Prostate gland (tissue), 2 donors: ENCODE measurements at regions not wholly inside any gene's neighbourhood (a gene's known extent, or its start where the extent isn't known, plus 50 kb on each side); places are given as distances from the start of the nearest gene placed in this dataset.

ENCODE experiments used
- DNase-seq: peaks from one replicate; pipeline ENCODE4 v3.0.0-alpha.2; 2019; ENCODE audit warnings: low spot score
- H3K27ac ChIP-seq, 2 donors: fragments of 200-600 bp; sonication (generic); 2 replicates each; pipeline ENCODE4 v1.5.1; 2017 to 2019
- H3K27me3 ChIP-seq: fragments of 200-600 bp; sonication (generic); replicated peaks from 2 replicates; pipeline ENCODE4 v1.5.1; 2019; ENCODE audit not compliant: insufficient read depth
- H3K36me3 ChIP-seq, 2 donors: fragments of 200-600 bp; sonication (generic); 1 replicate in 1 of 2; 2 replicates in 1 of 2; pipeline versions ENCODE4 v1.5.1 to v1.8.1; 2017 to 2019
- H3K4me1 ChIP-seq: fragments of 200-600 bp; sonication (generic); replicated peaks from 2 replicates; pipeline ENCODE4 v1.5.1; 2019
- H3K4me3 ChIP-seq, 2 donors: fragments of 200-600 bp; sonication (generic); 2 replicates each; pipeline ENCODE4 v1.5.1; 2017 to 2019
- H3K9me3 ChIP-seq: fragments of 200-600 bp; sonication (generic); 2 replicates; pipeline ENCODE4 v1.5.1; 2017
- CTCF ChIP-seq, 4 experiments: fragments of 200-600 bp in 2 of 4; fragments of 450-650 bp in 2 of 4; sonication (generic) in 2 of 4; IDR thresholded peaks; 1 replicate in 3 of 4; 2 replicates in 1 of 4; pipeline ENCODE4 v1.5.1; 2016 to 2019; ENCODE audit warnings: antibody characterized with exemption in 4 of 4, mild to moderate bottlenecking in 2 of 4, moderate library complexity in 2 of 4
- POLR2A ChIP-seq: fragments of 450-650 bp; IDR thresholded peaks from one replicate; pipeline ENCODE4 v1.6.1; 2016; ENCODE audit warnings: antibody characterized with exemption, mild to moderate bottlenecking
- POLR2AphosphoS5 ChIP-seq: sonication (generic); formaldehyde crosslinking; IDR thresholded peaks from one replicate; pipeline ENCODE4 v1.6.1; 2017; ENCODE audit warnings: antibody characterized with exemption
- WGBS: methylation state at CpG from one replicate; pipeline ENCODE4 v1.1.5; 2018; 5-methylcytosine and 5-hydroxymethylcytosine counted together
- intact Hi-C: fragments of 100-400 bp; cut with DNase I; formaldehyde crosslinking; loops from one replicate; pipeline ENCODE4 v1.14.2; 2022

- Histone ChIP-seq H3K27ac (no peak overlapping the region), H3K36me3 (no peaks in the 10 kb centered on the region), H3K9me3 (no peaks in the 10 kb centered on the region), H3K4me1 (no peaks in the 10 kb centered on the region), H3K4me3 (no peak overlapping the region), H3K27me3 (no peaks in the 10 kb centered on the region)
- intact Hi-C loops: no loop called here
- 74% methylated on average over 1 of the region's 1 CpG for WGBS
- DNase-seq: no peak
- TF ChIP-seq POLR2AphosphoS5: no peak
- no peak for TF ChIP-seq CTCF (IDR thresholded peaks at IDR 0.05)
- no peak for TF ChIP-seq POLR2A
These were observed 199.4 kb upstream of the NPVF start for GRCh38 chr7:25427721-25428120.

GRCh38 chr7:25429731-25430130 lies 201.4 kb upstream of the NPVF start:
- 80% methylated on average over 3 of the region's 3 CpGs for WGBS
- Histone ChIP-seq H3K36me3 (no peaks in the 10 kb centered on the region), H3K27ac (no peak overlapping the region), H3K27me3 (no peaks in the 10 kb centered on the region), H3K9me3 (no peaks in the 10 kb centered on the region), H3K4me1 (no peaks in the 10 kb centered on the region), H3K4me3 (no peak overlapping the region)
- no peak for DNase-seq
- TF ChIP-seq POLR2AphosphoS5 (no peak), POLR2A (no peak), CTCF (IDR thresholded peaks at IDR 0.05) (no peak)
- intact Hi-C loops: no loop called here

- Histone ChIP-seq H3K9me3 (no peaks in the 10 kb centered on the region), H3K27me3 (no peaks in the 10 kb centered on the region), H3K27ac (no peak overlapping the region), H3K36me3 (no peaks in the 10 kb centered on the region), H3K4me1 (no peaks in the 10 kb centered on the region), H3K4me3 (no peak overlapping the region)
- intact Hi-C loops: no loop called here
- TF ChIP-seq CTCF (IDR thresholded peaks at IDR 0.05) (no peak), POLR2AphosphoS5 (no peak), POLR2A (no peak)
- WGBS: 89% methylated on average over 9 of the region's 9 CpGs
- no peak for DNase-seq
These were observed 202.1 kb upstream of the NPVF start for GRCh38 chr7:25430200-25430931.

- Histone ChIP-seq H3K36me3 (no peaks in the 10 kb centered on the region), H3K4me1 (no peaks in the 10 kb centered on the region), H3K4me3 (no peak overlapping the region), H3K27me3 (no peaks in the 10 kb centered on the region), H3K9me3 (no peaks in the 10 kb centered on the region), H3K27ac (no peak overlapping the region)
- DNase-seq: no peak
- 76% methylated on average over 3 of the region's 3 CpGs for WGBS
- TF ChIP-seq POLR2AphosphoS5: no peak
- TF ChIP-seq POLR2A: no peak
- intact Hi-C loops: no loop called here
These were observed 203.7 kb upstream of the NPVF start for GRCh38 chr7:25431956-25432450.

- WGBS: 88% methylated on average over 2 of the region's 2 CpGs
- Histone ChIP-seq H3K4me1 (no peaks in the 10 kb centered on the region), H3K27ac (no peak overlapping the region), H3K27me3 (no peaks in the 10 kb centered on the region), H3K4me3 (no peak overlapping the region), H3K9me3 (no peaks in the 10 kb centered on the region), H3K36me3 (no peaks in the 10 kb centered on the region)
- no peak for DNase-seq
- TF ChIP-seq CTCF (IDR thresholded peaks at IDR 0.05): no peak
- TF ChIP-seq POLR2A: no peak
- TF ChIP-seq POLR2AphosphoS5: no peak
- intact Hi-C loops: no loop called here
These were observed 204.5 kb upstream of the NPVF start for GRCh38 chr7:25432807-25433206.
